ENCODE measurements at regions not wholly inside any gene's neighbourhood (a gene's known extent, or its start where the extent isn't known, plus 50 kb on each side); places are given as distances from the start of the nearest gene placed in this dataset.

- TF ChIP-seq GATA3 (IDR thresholded peaks at IDR 0.05; ENCODE audit: low read depth, low read length) (no peak), GATA2 (IDR thresholded peaks at IDR 0.05; ENCODE audit: low read depth, low read length) (no peak)
Observed at GRCh38 chr6:92150553-92150952, 1268.8 kb downstream of the EPHA7 start.
